Prostate gland (tissue), 2 donors: ENCODE measurements at regions not wholly inside any gene's neighbourhood (a gene's known extent, or its start where the extent isn't known, plus 50 kb on each side); places are given as distances from the start of the nearest gene placed in this dataset.

Experiments
- CTCF ChIP-seq, 4 experiments: fragments of 200-600 bp in 2 of 4; fragments of 450-650 bp in 2 of 4; sonication (generic) in 2 of 4; IDR thresholded peaks; 1 replicate in 3 of 4; 2 replicates in 1 of 4; pipeline ENCODE4 v1.5.1; 2016 to 2019; ENCODE audit warnings: antibody characterized with exemption in 4 of 4, mild to moderate bottlenecking in 2 of 4, moderate library complexity in 2 of 4
- POLR2A ChIP-seq: fragments of 450-650 bp; IDR thresholded peaks from one replicate; pipeline ENCODE4 v1.6.1; 2016; ENCODE audit warnings: antibody characterized with exemption, mild to moderate bottlenecking
- POLR2AphosphoS5 ChIP-seq: sonication (generic); formaldehyde crosslinking; IDR thresholded peaks from one replicate; pipeline ENCODE4 v1.6.1; 2017; ENCODE audit warnings: antibody characterized with exemption

DNA sequence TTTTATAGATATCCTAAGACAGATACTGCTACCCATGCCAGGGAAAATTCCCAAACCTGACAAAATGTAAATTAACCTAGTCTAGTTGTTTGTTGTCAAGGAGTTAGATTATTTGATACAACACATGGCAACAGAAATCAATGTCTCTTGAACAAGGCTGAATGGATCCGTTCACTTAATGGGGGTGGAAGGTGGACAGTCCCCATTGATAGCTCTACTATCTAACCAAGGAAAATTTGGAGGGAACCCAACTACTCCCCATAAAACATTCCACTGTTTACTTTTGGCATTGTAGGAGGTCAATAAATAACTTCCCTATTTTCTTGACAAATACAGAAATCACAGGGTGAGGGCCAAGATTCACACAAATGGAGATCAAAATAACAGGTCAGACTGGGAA lies 117.9 kb upstream of the GRIA4 start:
- TF ChIP-seq CTCF (IDR thresholded peaks at IDR 0.05) (no peak), POLR2A (no peak), POLR2AphosphoS5 (no peak)
